ENCODE measurements at regions not wholly inside any gene's neighbourhood (a gene's known extent, or its start where the extent isn't known, plus 50 kb on each side); places are given as distances from the start of the nearest gene placed in this dataset.

- TF ChIP-seq CTCF (IDR thresholded peaks at IDR 0.05) (no peak), BCL3 (IDR thresholded peaks at IDR 0.05) (no peak), JUN (IDR thresholded peaks at IDR 0.05) (no peak), EP300 (IDR thresholded peaks at IDR 0.05) (no peak), MAX (IDR thresholded peaks at IDR 0.05) (no peak), RFX5 (IDR thresholded peaks at IDR 0.05) (no peak), POLR2A (IDR thresholded peaks at IDR 0.05; ENCODE audit: low read length) (no peak)
Observed at GRCh38 chr3:127132876-127133275, 60.1 kb upstream of the PRR23E start.

Data from A549 (cell line).